IMR-90 (cell line): ENCODE measurements at regions not wholly inside any gene's neighbourhood (a gene's known extent, or its start where the extent isn't known, plus 50 kb on each side); places are given as distances from the start of the nearest gene placed in this dataset.

ENCODE experiments used
- ATAC-seq: fragments of 200-7000 bp; cut with Tn5 transposase; 2 replicates; pipeline ENCODE4 v1.9.1; 2020; ENCODE audit warnings: low read depth, mild to moderate bottlenecking, moderate library complexity
- BruUV-seq: library from RNA; stranded (reverse); fragments of 400-500 nt; replicated peaks from 2 replicates; lab custom pipeline; 2021; lab: Mats Ljungman, UMichigan
- CTCF ChIA-PET: fragments of 300-600 bp; formaldehyde crosslinking; extraction: SDS; loops from one replicate; lab custom pipeline; 2021; ENCODE audit warnings: antibody characterized with exemption; lab: Yijun Ruan, JAX
- POLR2A ChIA-PET: fragments of 300-600 bp; sonication (Branson Sonifier 250); formaldehyde crosslinking; loops from one replicate; lab custom pipeline; 2022; ENCODE audit warnings: antibody characterized with exemption; ENCODE audit not compliant: unreplicated experiment; lab: Charles Lee
- DNase-seq: peaks from one replicate; pipeline ENCODE4 v3.0.0; 2013
- H2AFZ ChIP-seq: replicated peaks from 2 replicates; pipeline ENCODE3; 2013; ENCODE audit warnings: low read length, mild to moderate bottlenecking; ENCODE audit not compliant: poor library complexity
- H2AK5ac ChIP-seq: 2 replicates; pipeline ENCODE4 v1.6.1; 2013; ENCODE audit warnings: low read depth, low read length, inconsistent platforms
- H2AK9ac ChIP-seq: replicated peaks from 2 replicates; pipeline ENCODE3; 2013; ENCODE audit warnings: mild to moderate bottlenecking, low read depth, low read length, moderate library complexity; ENCODE audit not compliant: poor library complexity
- H2BK120ac ChIP-seq: 2 replicates; pipeline ENCODE4 v1.6.1; 2013; ENCODE audit warnings: low read depth, low read length, inconsistent platforms
- H2BK15ac ChIP-seq: 3 replicates; pipeline ENCODE4 v1.6.1; 2013; ENCODE audit warnings: low read depth, low read length, inconsistent platforms
- H2BK20ac ChIP-seq: 2 replicates; pipeline ENCODE4 v1.6.1; 2013; ENCODE audit warnings: low read depth, mild to moderate bottlenecking, inconsistent platforms, low read length, moderate library complexity
- H2BK5ac ChIP-seq: 2 replicates; pipeline ENCODE4 v1.6.1; 2013; ENCODE audit warnings: mild to moderate bottlenecking, low read depth, low read length, inconsistent platforms; ENCODE audit not compliant: poor library complexity, severe bottlenecking
- H3K14ac ChIP-seq: replicated peaks from 2 replicates; pipeline ENCODE4 v1.6.1; 2013; ENCODE audit warnings: low read depth, low read length, inconsistent platforms
- H3K18ac ChIP-seq: 2 replicates; pipeline ENCODE4 v1.6.1; 2013; ENCODE audit warnings: low read depth, low read length, control low read depth
- H3K23ac ChIP-seq: 2 replicates; pipeline ENCODE4 v1.6.1; 2013; ENCODE audit warnings: low read depth, low read length, inconsistent platforms
- H3K27ac ChIP-seq: 2 replicates; pipeline ENCODE4 v1.5.1; 2013; ENCODE audit warnings: mild to moderate bottlenecking, control low read depth, low read length; ENCODE audit not compliant: insufficient read depth
- H3K27me3 ChIP-seq: 2 replicates; pipeline ENCODE4 v1.6.1; 2013; ENCODE audit warnings: low read length; ENCODE audit not compliant: control insufficient read depth, insufficient read depth
- H3K36me3 ChIP-seq: 2 replicates; pipeline ENCODE4 v1.6.1; 2013; ENCODE audit warnings: low read length, mixed read lengths; ENCODE audit not compliant: control insufficient read depth, insufficient read depth
- H3K4ac ChIP-seq: 2 replicates; pipeline ENCODE4 v1.6.1; 2013; ENCODE audit warnings: low read depth, low read length, inconsistent platforms
- H3K4me1 ChIP-seq: 2 replicates; pipeline ENCODE4 v1.6.1; 2013; ENCODE audit warnings: low read length, mixed read lengths; ENCODE audit not compliant: control insufficient read depth, insufficient read depth
- H3K4me2 ChIP-seq: 2 replicates; pipeline ENCODE4 v1.6.1; 2013; ENCODE audit warnings: low read depth, mild to moderate bottlenecking, control low read depth, low read length, moderate library complexity
- H3K4me3 ChIP-seq: 2 replicates; pipeline ENCODE4 v1.5.1; 2013; ENCODE audit warnings: low read depth, mild to moderate bottlenecking, control low read depth, low read length, moderate library complexity; ENCODE audit not compliant: insufficient read depth
- H3K56ac ChIP-seq: 2 replicates; pipeline ENCODE4 v1.6.1; 2013; ENCODE audit warnings: low read length, inconsistent platforms; ENCODE audit not compliant: insufficient read depth; ENCODE audit errors: extremely low read depth
- H3K79me1 ChIP-seq, 2 experiments: 2 replicates each; pipeline ENCODE4 v1.6.1; 2013; ENCODE audit warnings: low read length in 2 of 2, inconsistent platforms in 1 of 2, low read depth in 1 of 2
- H3K9ac ChIP-seq: 2 replicates; pipeline ENCODE4 v1.6.1; 2013; ENCODE audit warnings: low read depth, low read length, control low read depth
- H3K9me1 ChIP-seq: 2 replicates; pipeline ENCODE4 v1.6.1; 2013; ENCODE audit warnings: low read length, inconsistent platforms; ENCODE audit not compliant: insufficient read depth
- H3K9me3 ChIP-seq: 2 replicates; pipeline ENCODE4 v1.6.1; 2013; ENCODE audit warnings: low read length; ENCODE audit not compliant: control insufficient read depth, insufficient read depth
- H4K20me1 ChIP-seq: 2 replicates; pipeline ENCODE4 v1.6.1; 2013; ENCODE audit warnings: low read length, inconsistent platforms; ENCODE audit not compliant: insufficient read depth
- H4K5ac ChIP-seq: 2 replicates; pipeline ENCODE4 v1.6.1; 2013; ENCODE audit warnings: mild to moderate bottlenecking, low read depth, low read length, control low read depth
- H4K8ac ChIP-seq, 2 experiments: 2 replicates each; pipeline ENCODE4 v1.6.1; 2013; ENCODE audit warnings: low read depth in 2 of 2, low read length in 2 of 2, control low read depth in 1 of 2, inconsistent platforms in 1 of 2
- H4K91ac ChIP-seq: 2 replicates; pipeline ENCODE4 v1.6.1; 2013; ENCODE audit warnings: low read depth, low read length, inconsistent platforms; ENCODE audit not compliant: insufficient read depth
- BHLHE40 ChIP-seq: fragments of 150-350 bp; IDR thresholded peaks from 2 replicates; pipeline ENCODE4 v1.6.1; 2016; ENCODE audit warnings: mild to moderate bottlenecking, low read depth, low read length
- CEBPB ChIP-seq: IDR thresholded peaks from 2 replicates; pipeline ENCODE4 v1.6.1; 2012; ENCODE audit warnings: low read depth, low read length, improper control_type of control experiment
- CHD1 ChIP-seq: IDR thresholded peaks from 2 replicates; pipeline ENCODE4 v1.6.1; 2012; ENCODE audit warnings: low read depth, low read length, improper control_type of control experiment
- ELK1 ChIP-seq: fragments of 150-350 bp; IDR thresholded peaks from 2 replicates; pipeline ENCODE4 v1.6.1; 2016; ENCODE audit warnings: low read depth, mild to moderate bottlenecking, low read length, moderate library complexity, borderline replicate concordance
- FOS ChIP-seq: fragments of 150-350 bp; IDR thresholded peaks from 2 replicates; pipeline ENCODE4 v1.6.1; 2016; ENCODE audit warnings: low read depth, low read length
- MAFK ChIP-seq: IDR thresholded peaks from 2 replicates; pipeline ENCODE4 v1.6.1; 2012; ENCODE audit warnings: low read depth, low read length, improper control_type of control experiment
- MXI1 ChIP-seq: IDR thresholded peaks from 2 replicates; pipeline ENCODE4 v1.6.1; 2012; ENCODE audit warnings: low read depth, mild to moderate bottlenecking, low read length, moderate library complexity, borderline replicate concordance
- POLR2A ChIP-seq: IDR thresholded peaks from 2 replicates; pipeline ENCODE4 v1.6.1; 2012; ENCODE audit warnings: mild to moderate bottlenecking, low read depth, low read length
- RCOR1 ChIP-seq: IDR thresholded peaks from 2 replicates; pipeline ENCODE4 v1.6.1; 2012; ENCODE audit warnings: mild to moderate bottlenecking, low read length, improper control_type of control experiment; ENCODE audit not compliant: insufficient replicate concordance
- RFX5 ChIP-seq: IDR thresholded peaks from 2 replicates; pipeline ENCODE4 v1.8.0; 2012; ENCODE audit warnings: low read depth, mild to moderate bottlenecking, low read length, moderate library complexity
- SMC3 ChIP-seq: fragments of 150-350 bp; IDR thresholded peaks from 2 replicates; pipeline ENCODE4 v1.6.1; 2016; ENCODE audit warnings: low read depth, mild to moderate bottlenecking, antibody characterized with exemption, low read length, moderate library complexity
- USF2 ChIP-seq: fragments of 150-350 bp; IDR thresholded peaks from 2 replicates; pipeline ENCODE4 v1.6.1; 2017; ENCODE audit warnings: mild to moderate bottlenecking, antibody characterized with exemption, low read length, low read depth
- WGBS, 2 experiments: methylation state at CpG; one replicate each; pipeline versions ENCODE4 v1.1.5 to v1.1.7; 2013; ENCODE audit warnings: missing lambda C conversion rate in 2 of 2; ENCODE audit not compliant: insufficient read length in 1 of 2; ENCODE audit errors: extremely low coverage in 2 of 2; 5-methylcytosine and 5-hydroxymethylcytosine counted together
- dilution Hi-C: fragments of 300-500 bp; cut with HindIII; formaldehyde crosslinking; loops from one replicate; pipeline ENCODE4 v1.14.3; 2018; ENCODE audit warnings: low sequenced_read_pairs; ENCODE audit not compliant: unreplicated experiment
- in situ Hi-C: fragments of 300-500 bp; cut with MboI; formaldehyde crosslinking; loops from 3 replicates; pipeline ENCODE4 v1.14.3; 2019; ENCODE audit warnings: low sequenced_read_pairs, inconsistent platforms, mixed read lengths
- intact Hi-C: fragments of 100-400 bp; cut with micrococcal nuclease; formaldehyde crosslinking; loops from 2 replicates; pipeline ENCODE4 v1.10.0; 2022

GRCh38 chr5:62001640-62002039 is 304.4 kb upstream of the KIF2A start:
- CTCF ChIA-PET = no interaction called here
- TF ChIP-seq CEBPB = no peak
- no peak for TF ChIP-seq SMC3
- no peak for TF ChIP-seq FOS
- no peak for TF ChIP-seq POLR2A
- TF ChIP-seq CHD1 = no peak
- TF ChIP-seq MXI1 = no peak
- TF ChIP-seq ELK1 = no peak
- no peak for TF ChIP-seq USF2
- no peak for TF ChIP-seq BHLHE40
- TF ChIP-seq RFX5 = no peak
- no peak for TF ChIP-seq MAFK
- TF ChIP-seq RCOR1 = no peak
- intact Hi-C loops = no loop called here
- no peaks in the 10 kb centered on the region for H4K20me1 ChIP-seq
- H3K27me3 ChIP-seq = no peaks in the 10 kb centered on the region
- H2AFZ ChIP-seq = no peak overlapping the region
- in situ Hi-C loops = no loop called here
- no TSS peak for BruUV-seq
- no peak for ATAC-seq
- no peak overlapping the region for H2BK5ac ChIP-seq
- H3K4me3 ChIP-seq = no peak overlapping the region
- no peaks in the 10 kb centered on the region for H3K79me1 ChIP-seq
- no peak overlapping the region for H2BK15ac ChIP-seq
- H2AK9ac ChIP-seq = no peak overlapping the region
- H3K9me1 ChIP-seq = no peaks in the 10 kb centered on the region
- H3K9ac ChIP-seq = no peak overlapping the region
- no peak overlapping the region for H3K4ac ChIP-seq
- no peak overlapping the region for H2AK5ac ChIP-seq
- H3K14ac ChIP-seq = no peak overlapping the region
- no peaks in the 10 kb centered on the region for H3K4me1 ChIP-seq
- POLR2A ChIA-PET = no interaction called here
- H3K18ac ChIP-seq = no peak overlapping the region
- no peak overlapping the region for H3K27ac ChIP-seq
- no peak overlapping the region for H2BK120ac ChIP-seq
- WGBS, 2 experiments = 88% methylated on average over 1 of the region's 1 CpG; no CpG with 5 or more reads in 1 of the 2 experiments
- H3K9me3 ChIP-seq = no peaks in the 10 kb centered on the region
- H4K91ac ChIP-seq = no peak overlapping the region
- H3K56ac ChIP-seq = no peak overlapping the region
- no peak overlapping the region for H2BK20ac ChIP-seq
- no peak overlapping the region for H3K23ac ChIP-seq
- no peak for DNase-seq
- H3K36me3 ChIP-seq = no peaks in the 10 kb centered on the region
- H4K8ac ChIP-seq = no peak overlapping the region
- no peak overlapping the region for H3K4me2 ChIP-seq
- no peak overlapping the region for H4K5ac ChIP-seq
- dilution Hi-C loops = no loop called here
